ENCODE measurements at regions not wholly inside any gene's neighbourhood (a gene's known extent, or its start where the extent isn't known, plus 50 kb on each side); places are given as distances from the start of the nearest gene placed in this dataset.

DNA sequence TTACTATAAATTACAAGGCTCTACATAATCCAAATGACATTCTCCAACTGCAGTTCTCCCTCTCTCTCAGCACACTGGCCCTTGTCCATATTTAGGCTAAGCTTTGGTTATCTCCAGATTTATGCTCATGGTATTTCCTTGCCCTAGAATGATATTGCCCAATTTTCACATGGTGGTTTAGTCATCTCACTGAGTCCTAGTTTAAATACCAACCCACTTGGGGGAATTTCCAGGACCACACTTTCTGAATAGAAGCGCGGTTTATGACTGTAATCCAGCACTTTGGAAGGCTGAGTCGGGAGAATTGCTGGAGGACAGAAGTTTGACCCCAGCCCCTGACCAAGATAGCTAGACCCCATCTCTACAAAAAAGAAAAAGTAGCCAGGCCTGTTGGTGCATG lies 280.1 kb upstream of the MON1B start:
- TF ChIP-seq, protein P1, sequence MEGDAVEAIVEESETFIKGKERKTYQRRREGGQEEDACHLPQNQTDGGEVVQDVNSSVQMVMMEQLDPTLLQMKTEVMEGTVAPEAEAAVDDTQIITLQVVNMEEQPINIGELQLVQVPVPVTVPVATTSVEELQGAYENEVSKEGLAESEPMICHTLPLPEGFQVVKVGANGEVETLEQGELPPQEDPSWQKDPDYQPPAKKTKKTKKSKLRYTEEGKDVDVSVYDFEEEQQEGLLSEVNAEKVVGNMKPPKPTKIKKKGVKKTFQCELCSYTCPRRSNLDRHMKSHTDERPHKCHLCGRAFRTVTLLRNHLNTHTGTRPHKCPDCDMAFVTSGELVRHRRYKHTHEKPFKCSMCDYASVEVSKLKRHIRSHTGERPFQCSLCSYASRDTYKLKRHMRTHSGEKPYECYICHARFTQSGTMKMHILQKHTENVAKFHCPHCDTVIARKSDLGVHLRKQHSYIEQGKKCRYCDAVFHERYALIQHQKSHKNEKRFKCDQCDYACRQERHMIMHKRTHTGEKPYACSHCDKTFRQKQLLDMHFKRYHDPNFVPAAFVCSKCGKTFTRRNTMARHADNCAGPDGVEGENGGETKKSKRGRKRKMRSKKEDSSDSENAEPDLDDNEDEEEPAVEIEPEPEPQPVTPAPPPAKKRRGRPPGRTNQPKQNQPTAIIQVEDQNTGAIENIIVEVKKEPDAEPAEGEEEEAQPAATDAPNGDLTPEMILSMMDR (IDR thresholded peaks at IDR 0.05; ENCODE audit: insufficient read depth, low read length, poor library complexity, severe bottlenecking), result no peak
- TF ChIP-seq EZH2phosphoT487 (conservative IDR thresholded peaks at IDR 0.05; ENCODE audit: low read length), result no peak

Data from SU-DHL-6 (cell line).